SK-N-SH (cell line): ENCODE measurements at regions not wholly inside any gene's neighbourhood (a gene's known extent, or its start where the extent isn't known, plus 50 kb on each side); places are given as distances from the start of the nearest gene placed in this dataset.

Experiments used
- CTCF ChIA-PET: fragments of 300-600, 350-600 bp; formaldehyde crosslinking; extraction: SDS; loops from one replicate; lab custom pipeline; 2021; lab: Yijun Ruan, JAX
- POLR2A ChIA-PET: fragments of 350-600 bp; sonication (Branson Sonifier 250); formaldehyde crosslinking; extraction: SDS; loops from one replicate; lab custom pipeline; 2020; ENCODE audit warnings: antibody characterized with exemption, inconsistent platforms; lab: Yijun Ruan, JAX
- DNase-seq: peaks from one replicate; pipeline ENCODE4 v3.0.0; 2012
- H2AFZ ChIP-seq: fragments of 200-600 bp; sonication (generic); 2 replicates; pipeline ENCODE4 v1.8.1; 2016; ENCODE audit warnings: antibody characterized with exemption, mild to moderate bottlenecking, low read depth
- H3F3A ChIP-seq: fragments of 200-600 bp; sonication (generic); replicated peaks from 2 replicates; pipeline ENCODE3; 2016; ENCODE audit warnings: antibody characterized with exemption, mild to moderate bottlenecking; ENCODE audit not compliant: insufficient read depth
- H3K27ac ChIP-seq, 2 experiments: fragments of 200-500 bp in 1 of 2; fragments of 200-600 bp in 1 of 2; sonication (Bioruptor generic) in 1 of 2; sonication (generic), shearing (Covaris generic) in 1 of 2; 2 replicates each; pipeline versions ENCODE4 v1.5.1 to v1.6.1; 2014 to 2016; ENCODE audit warnings: low read depth in 2 of 2, inconsistent platforms in 1 of 2, low read length in 1 of 2, mild to moderate bottlenecking in 1 of 2, mixed read lengths in 1 of 2
- H3K27me3 ChIP-seq: fragments of 200-600 bp; sonication (generic), shearing (Covaris generic); 2 replicates; pipeline ENCODE4 v1.6.1; 2016; ENCODE audit warnings: mixed run types; ENCODE audit not compliant: insufficient read depth
- H3K36me3 ChIP-seq, 2 experiments: fragments of 200-500 bp in 1 of 2; fragments of 200-600 bp in 1 of 2; sonication (Bioruptor generic) in 1 of 2; sonication (generic) in 1 of 2; replicated peaks in 1 of 2; 2 replicates each; pipeline versions ENCODE3 to v1.5.1; 2014 to 2016; ENCODE audit warnings: low read length in 1 of 2, mild to moderate bottlenecking in 1 of 2; ENCODE audit not compliant: insufficient read depth in 2 of 2, control insufficient read depth in 1 of 2
- H3K4me1 ChIP-seq, 2 experiments: fragments of 200-500 bp in 1 of 2; fragments of 200-600 bp in 1 of 2; sonication (Bioruptor generic) in 1 of 2; sonication (generic), shearing (Covaris generic) in 1 of 2; 2 replicates each; pipeline versions ENCODE4 v1.5.1 to v1.6.1; 2014 to 2016; ENCODE audit warnings: low read depth in 1 of 2, low read length in 1 of 2, mixed run types in 1 of 2; ENCODE audit not compliant: insufficient read depth in 2 of 2, control insufficient read depth in 1 of 2
- H3K4me2 ChIP-seq: fragments of 200-600 bp; sonication (generic), shearing (Covaris generic); 2 replicates; pipeline ENCODE4 v1.6.1; 2017; ENCODE audit warnings: mixed run types
- H3K4me3 ChIP-seq, 2 experiments: fragments of 200-500 bp in 1 of 2; fragments of 200-600 bp in 1 of 2; sonication (Bioruptor generic) in 1 of 2; sonication (generic), shearing (Covaris generic) in 1 of 2; 2 replicates each; pipeline versions ENCODE4 v1.5.1 to v1.8.1; 2014 to 2016; ENCODE audit warnings: low read depth in 2 of 2, inconsistent platforms in 1 of 2, low read length in 1 of 2, mild to moderate bottlenecking in 1 of 2, mixed read lengths in 1 of 2, moderate library complexity in 1 of 2
- H3K79me2 ChIP-seq: fragments of 200-600 bp; sonication (generic); 2 replicates; pipeline ENCODE4 v1.8.1; 2017; ENCODE audit warnings: mild to moderate bottlenecking; ENCODE audit not compliant: insufficient read depth
- H3K9ac ChIP-seq: fragments of 200-600 bp; sonication (generic); 2 replicates; pipeline ENCODE4 v1.6.1; 2017; ENCODE audit warnings: mixed run types
- H3K9me2 ChIP-seq: fragments of 200-600 bp; sonication (generic); 2 replicates; pipeline ENCODE4 v1.6.1; 2017; ENCODE audit warnings: mixed run types
- H3K9me3 ChIP-seq: fragments of 200-600 bp; sonication (generic); 2 replicates; pipeline ENCODE4 v1.6.1; 2017; ENCODE audit warnings: mixed run types, mild to moderate bottlenecking, moderate library complexity
- H4K20me1 ChIP-seq: fragments of 200-600 bp; sonication (generic); 2 replicates; pipeline ENCODE4 v1.6.1; 2017; ENCODE audit warnings: mild to moderate bottlenecking, mixed run types; ENCODE audit not compliant: insufficient read depth
- CHD2 ChIP-seq: fragments of 150-350 bp; IDR thresholded peaks from 2 replicates; pipeline ENCODE4 v1.6.1; 2018; ENCODE audit warnings: low read length; ENCODE audit not compliant: partially characterized antibody
- CTCF ChIP-seq: fragments of 200-600 bp; sonication (generic); IDR thresholded peaks from 2 replicates; pipeline ENCODE4 v1.6.1; 2017; ENCODE audit warnings: antibody characterized with exemption, mild to moderate bottlenecking, moderate library complexity
- EZH2phosphoT487 ChIP-seq: fragments of 200-600 bp; sonication (generic); IDR thresholded peaks from 2 replicates; pipeline ENCODE4 v1.6.1; 2017; ENCODE audit warnings: low read depth, mixed run types, mild to moderate bottlenecking, antibody characterized with exemption, moderate library complexity, borderline replicate concordance
- FOSL2 ChIP-seq: IDR thresholded peaks from 2 replicates; pipeline ENCODE4 v1.4.0; 2012; ENCODE audit warnings: low read depth, mild to moderate bottlenecking, moderate library complexity, borderline replicate concordance
- FOXJ3 ChIP-seq: sonication (generic); formaldehyde crosslinking; IDR thresholded peaks from 2 replicates; pipeline ENCODE4 v1.5.1; 2020; ENCODE audit warnings: mild to moderate bottlenecking, missing genetic modification reagents
- GABPA ChIP-seq: IDR thresholded peaks from 2 replicates; pipeline ENCODE4 v1.4.0; 2012; ENCODE audit warnings: low read depth, mild to moderate bottlenecking
- IRF3 ChIP-seq: fragments of 150-350 bp; IDR thresholded peaks from 2 replicates; pipeline ENCODE4 v1.6.1; 2016; ENCODE audit warnings: mild to moderate bottlenecking, low read depth, low read length
- JUND ChIP-seq: IDR thresholded peaks from 2 replicates; pipeline ENCODE4 v1.4.0; 2012
- MAX ChIP-seq: IDR thresholded peaks from 2 replicates; pipeline ENCODE4 v1.4.0; 2012; ENCODE audit warnings: low read depth
- MXI1 ChIP-seq: IDR thresholded peaks from 2 replicates; pipeline ENCODE4 v1.6.1; 2012; ENCODE audit warnings: mild to moderate bottlenecking, low read depth, low read length, improper control_type of control experiment
- NRF1 ChIP-seq: IDR thresholded peaks from 2 replicates; pipeline ENCODE4 v1.6.1; 2012; ENCODE audit warnings: low read depth, mild to moderate bottlenecking, low read length
- PBX3 ChIP-seq: IDR thresholded peaks from 2 replicates; pipeline ENCODE4; 2012
- REST ChIP-seq: IDR thresholded peaks from 2 replicates; pipeline ENCODE4 v1.6.1; 2012; ENCODE audit warnings: mild to moderate bottlenecking, low read depth, low read length, moderate library complexity
- SIN3A ChIP-seq: IDR thresholded peaks from 2 replicates; pipeline ENCODE4 v1.6.1; 2012; ENCODE audit warnings: low read depth, mild to moderate bottlenecking, low read length, moderate library complexity, borderline replicate concordance
- TCF12 ChIP-seq: IDR thresholded peaks from 2 replicates; pipeline ENCODE4 v1.4.0; 2012
- TEAD4 ChIP-seq: IDR thresholded peaks from 2 replicates; pipeline ENCODE4 v1.4.0; 2012; ENCODE audit warnings: mild to moderate bottlenecking, borderline replicate concordance; ENCODE audit not compliant: insufficient read depth
- USF1 ChIP-seq: IDR thresholded peaks from 2 replicates; pipeline ENCODE4 v1.4.0; 2012; ENCODE audit warnings: low read depth, borderline replicate concordance
- USF2 ChIP-seq: fragments of 150-350 bp; IDR thresholded peaks from 2 replicates; pipeline ENCODE4 v1.6.1; 2017; ENCODE audit warnings: antibody characterized with exemption, low read length, low read depth, borderline replicate concordance
- YY1 ChIP-seq: IDR thresholded peaks from 2 replicates; pipeline ENCODE4 v1.4.0; 2012; ENCODE audit warnings: low read depth, mild to moderate bottlenecking
- WGBS: methylation state at CpG from one replicate; pipeline ENCODE4 v1.1.6; 2017; ENCODE audit warnings: low lambda C conversion rate; 5-methylcytosine and 5-hydroxymethylcytosine counted together

- H3K4me1 ChIP-seq, result peaks cover 0 to 8% of the 10 kb centered on the region in 2 experiments; a peak in 2 of 4 replicates
- H4K20me1 ChIP-seq, result no peaks in the 10 kb centered on the region
- no peak for DNase-seq
- CTCF ChIA-PET, result interaction anchor here (1.1 to 2.3 kb wide), 2 partner anchors 12 to 703 kb away, joined by 4 to 7 read pairs; partner anchors contain the start of gene TRIM13
- H3K36me3 ChIP-seq, result no peaks in the 10 kb centered on the region
- H3K4me2 ChIP-seq, result no peak overlapping the region
- TF ChIP-seq EZH2phosphoT487 (no peak), CTCF (no peak), JUND (no peak), USF2 (no peak), YY1 (no peak), PBX3 (no peak), IRF3 (no peak), CHD2 (no peak), TCF12 (no peak), SIN3A (no peak), NRF1 (no peak), MXI1 (no peak), MAX (no peak), USF1 (no peak), FOXJ3 (no peak), TEAD4 (no peak), REST (no peak), FOSL2 (no peak), GABPA (no peak)
- WGBS, result 73% methylated on average over 4 of the region's 4 CpGs
- no peaks in the 10 kb centered on the region for H3K27me3 ChIP-seq
- no peaks in the 10 kb centered on the region for H3K9me2 ChIP-seq
- POLR2A ChIA-PET, result no interaction called here
- no peaks in the 10 kb centered on the region for H3K79me2 ChIP-seq
- no peaks in the 10 kb centered on the region for H3K9me3 ChIP-seq
- no peak overlapping the region for H3K9ac ChIP-seq
- no peak overlapping the region; the same call in 1 of the 2 replicates for H2AFZ ChIP-seq
- peaks cover 7% of the 10 kb centered on the region for H3F3A ChIP-seq
- no peak overlapping the region for H3K4me3 ChIP-seq
- H3K27ac ChIP-seq, result no peak overlapping the region; a peak in 1 of 4 replicates
These were observed 143.4 kb downstream of the DLEU7 start for GRCh38 chr13:50699874-50700663.
